H1 (cell line): ENCODE measurements at regions not wholly inside any gene's neighbourhood (a gene's known extent, or its start where the extent isn't known, plus 50 kb on each side); places are given as distances from the start of the nearest gene placed in this dataset.

ENCODE experiments used
- CTCF ChIA-PET: fragments of 300-600 bp; sonication (Branson Sonifier 250); formaldehyde crosslinking; loops from one replicate; lab custom pipeline; 2021; ENCODE audit not compliant: partially characterized antibody; lab: Charles Lee
- POLR2A ChIA-PET: fragments of 300-600 bp; sonication (Branson Sonifier 250); formaldehyde crosslinking; loops from one replicate; lab custom pipeline; 2021; ENCODE audit warnings: inconsistent platforms; ENCODE audit not compliant: partially characterized antibody; lab: Charles Lee
- DNase-seq, 2 experiments: peaks; one replicate each; pipeline versions ENCODE4 v3.0.0 to v3.0.0-alpha.2; 2010 to 2022; ENCODE audit warnings: low spot score in 2 of 2, low read depth in 1 of 2, mixed read lengths in 1 of 2
- FAIRE-seq: peaks from 2 replicates; lab custom pipeline; 2011; peaks lifted over from hg19 to GRCh38; lab: Jason Lieb, UNC
- H2AFZ ChIP-seq: 2 replicates; pipeline ENCODE4 v1.8.1; 2012; ENCODE audit warnings: low read length, inconsistent platforms
- H2AK5ac ChIP-seq: 2 replicates; pipeline ENCODE4 v1.6.1; 2013; ENCODE audit warnings: low read depth, low read length
- H2BK120ac ChIP-seq: replicated peaks from 2 replicates; pipeline ENCODE3; 2013; ENCODE audit warnings: low read depth, low read length, inconsistent platforms
- H2BK12ac ChIP-seq: 2 replicates; pipeline ENCODE4 v1.6.1; 2013; ENCODE audit warnings: low read depth, low read length
- H2BK15ac ChIP-seq: 2 replicates; pipeline ENCODE4 v1.6.1; 2013; ENCODE audit warnings: low read length
- H2BK20ac ChIP-seq: 2 replicates; pipeline ENCODE4 v1.6.1; 2013; ENCODE audit warnings: low read length
- H2BK5ac ChIP-seq: 2 replicates; pipeline ENCODE4 v1.6.1; 2013; ENCODE audit warnings: low read depth, low read length
- H3K14ac ChIP-seq: 2 replicates; pipeline ENCODE4 v1.6.1; 2013; ENCODE audit warnings: inconsistent platforms; ENCODE audit not compliant: insufficient read length
- H3K18ac ChIP-seq: 2 replicates; pipeline ENCODE4 v1.6.1; 2013; ENCODE audit warnings: low read length; ENCODE audit errors: extremely low read depth
- H3K23ac ChIP-seq: 2 replicates; pipeline ENCODE4 v1.6.1; 2013; ENCODE audit warnings: inconsistent platforms; ENCODE audit not compliant: insufficient read length
- H3K23me2 ChIP-seq: 2 replicates; pipeline ENCODE4 v1.6.1; 2013; ENCODE audit warnings: low read depth, low read length
- H3K27ac ChIP-seq: 2 replicates; pipeline ENCODE4 v1.6.1; 2011; ENCODE audit warnings: low read depth, low read length, inconsistent platforms
- H3K27me3 ChIP-seq, 4 experiments: replicated peaks in 1 of 4; 1 replicate in 1 of 4; 2 replicates in 3 of 4; pipeline versions ENCODE4 v1.6.1 to v1.8.1; 2011 to 2013; ENCODE audit warnings: low read length in 3 of 4, mild to moderate bottlenecking in 3 of 4, inconsistent platforms in 2 of 4, mixed read lengths in 2 of 4, moderate library complexity in 1 of 4; ENCODE audit not compliant: control insufficient read depth in 3 of 4, insufficient read depth in 3 of 4; ENCODE audit errors: extremely low read depth in 1 of 4
- H3K36me3 ChIP-seq, 4 experiments: 2 replicates each; pipeline versions ENCODE4 v1.6.1 to v1.8.1; 2011 to 2013; ENCODE audit warnings: mild to moderate bottlenecking in 4 of 4, low read length in 3 of 4, moderate library complexity in 2 of 4, control low read depth in 1 of 4, inconsistent platforms in 1 of 4; ENCODE audit not compliant: insufficient read depth in 4 of 4, control insufficient read depth in 2 of 4
- H3K4ac ChIP-seq: replicated peaks from 2 replicates; pipeline ENCODE3; 2013; ENCODE audit warnings: low read length, low read depth, mixed read lengths, inconsistent platforms; ENCODE audit not compliant: insufficient read length
- H3K4me1 ChIP-seq, 4 experiments: replicated peaks in 1 of 4; 1 replicate in 1 of 4; 2 replicates in 3 of 4; pipeline versions ENCODE4 v1.6.1 to v1.8.1; 2011 to 2013; ENCODE audit warnings: low read length in 3 of 4, inconsistent platforms in 2 of 4, mixed read lengths in 1 of 4; ENCODE audit not compliant: insufficient read depth in 4 of 4, control insufficient read depth in 3 of 4
- H3K4me2 ChIP-seq, 2 experiments: 2 replicates each; pipeline versions ENCODE4 v1.6.1 to v1.8.1; 2011 to 2013; ENCODE audit warnings: low read depth in 2 of 2, low read length in 2 of 2, control low read depth in 1 of 2, inconsistent platforms in 1 of 2, mild to moderate bottlenecking in 1 of 2; ENCODE audit not compliant: insufficient read depth in 1 of 2
- H3K4me3 ChIP-seq, 4 experiments: fragments of 200-600, 300-600 bp in 1 of 4; sonication (generic), shearing (Covaris generic), sonication (Bioruptor Twin) in 1 of 4; 2 replicates each; pipeline versions ENCODE4 v1.5.1 to v1.8.1; 2011 to 2016; ENCODE audit warnings: low read length in 4 of 4, low read depth in 3 of 4, control low read depth in 2 of 4, inconsistent platforms in 2 of 4, mild to moderate bottlenecking in 2 of 4, mixed read lengths in 1 of 4, moderate library complexity in 1 of 4; ENCODE audit not compliant: insufficient read depth in 2 of 4; ENCODE audit errors: extremely low read depth in 1 of 4
- H3K56ac ChIP-seq: replicated peaks from 2 replicates; pipeline ENCODE3; 2013; ENCODE audit warnings: low read depth, mild to moderate bottlenecking, mixed read lengths, low read length, inconsistent platforms; ENCODE audit not compliant: insufficient read length
- H3K79me1 ChIP-seq: 2 replicates; pipeline ENCODE4 v1.6.1; 2013; ENCODE audit warnings: low read depth, low read length, control low read depth
- H3K79me2 ChIP-seq, 2 experiments: 2 replicates each; pipeline versions ENCODE4 v1.6.1 to v1.8.1; 2012 to 2013; ENCODE audit warnings: low read length in 2 of 2, mild to moderate bottlenecking in 2 of 2, inconsistent platforms in 1 of 2; ENCODE audit not compliant: insufficient read depth in 2 of 2, control insufficient read depth in 1 of 2
- H3K9ac ChIP-seq, 4 experiments: replicated peaks in 1 of 4; 1 replicate in 1 of 4; 2 replicates in 3 of 4; pipeline versions ENCODE4 v1.6.1 to v1.8.1; 2011 to 2013; ENCODE audit warnings: low read depth in 3 of 4, low read length in 3 of 4, control low read depth in 2 of 4, mild to moderate bottlenecking in 2 of 4, moderate library complexity in 2 of 4, inconsistent platforms in 1 of 4; ENCODE audit errors: extremely low read depth in 1 of 4
- H3K9me3 ChIP-seq, 2 experiments: 2 replicates each; pipeline versions ENCODE4 v1.6.1 to v1.8.1; 2012 to 2013; ENCODE audit warnings: mild to moderate bottlenecking in 2 of 2, moderate library complexity in 2 of 2, control low read depth in 1 of 2, inconsistent platforms in 1 of 2, low read depth in 1 of 2, low read length in 1 of 2, mixed read lengths in 1 of 2; ENCODE audit not compliant: insufficient read depth in 2 of 2
- H4K20me1 ChIP-seq, 2 experiments: replicated peaks in 1 of 2; 2 replicates each; pipeline versions ENCODE3 to v1.8.1; 2011 to 2013; ENCODE audit warnings: inconsistent platforms in 2 of 2, low read length in 2 of 2, mild to moderate bottlenecking in 1 of 2; ENCODE audit not compliant: insufficient read depth in 2 of 2, control insufficient read depth in 1 of 2
- H4K5ac ChIP-seq: 2 replicates; pipeline ENCODE4 v1.6.1; 2013; ENCODE audit warnings: low read length, low read depth, mixed read lengths, inconsistent platforms; ENCODE audit not compliant: insufficient read length
- H4K8ac ChIP-seq: 2 replicates; pipeline ENCODE4 v1.8.0; 2013; ENCODE audit warnings: mild to moderate bottlenecking, moderate library complexity, low read length, inconsistent platforms; ENCODE audit not compliant: insufficient read depth; ENCODE audit errors: extremely low read depth
- H4K91ac ChIP-seq: replicated peaks from 2 replicates; pipeline ENCODE3; 2013; ENCODE audit warnings: low read length, mixed read lengths, inconsistent platforms; ENCODE audit not compliant: insufficient read length
- CHD7 ChIP-seq: fragments of 300-600 bp; sonication (generic); IDR thresholded peaks from 2 replicates; pipeline ENCODE4 v1.7.1; 2012; ENCODE audit warnings: low read length, moderate library complexity, mild to moderate bottlenecking, inconsistent platforms; ENCODE audit not compliant: insufficient replicate concordance
- WGBS, 2 experiments: shearing (Covaris generic) in 1 of 2; methylation state at CpG; one replicate each; pipeline versions ENCODE4 v1.1.6 to v1.1.7; 2013 to 2015; ENCODE audit warnings: low lambda C conversion rate in 2 of 2, mixed read lengths in 2 of 2, inconsistent platforms in 1 of 2, low coverage in 1 of 2, missing lambda C conversion rate in 1 of 2; ENCODE audit not compliant: insufficient replicate concordance in 2 of 2, insufficient coverage in 1 of 2, insufficient read length in 1 of 2; ENCODE audit errors: extremely low coverage in 1 of 2, missing lambda C conversion rate in 1 of 2; 5-methylcytosine and 5-hydroxymethylcytosine counted together

GRCh38 chr7:41855798-41856197 is 152.9 kb upstream of the INHBA start:
- H2BK20ac ChIP-seq = no peak overlapping the region
- H2BK15ac ChIP-seq = no peak overlapping the region
- no peaks in the 10 kb centered on the region for H3K79me2 ChIP-seq
- no peaks in the 10 kb centered on the region for H3K36me3 ChIP-seq
- H3K79me1 ChIP-seq = no peaks in the 10 kb centered on the region
- no peak overlapping the region for H4K91ac ChIP-seq
- H3K23ac ChIP-seq = no peak overlapping the region
- no peak overlapping the region for H2AK5ac ChIP-seq
- H3K27ac ChIP-seq = no peak overlapping the region
- H3K4me3 ChIP-seq = no peak overlapping the region
- no peak overlapping the region for H2BK120ac ChIP-seq
- H3K4me1 ChIP-seq = no peaks in the 10 kb centered on the region
- POLR2A ChIA-PET = no interaction called here
- no peak overlapping the region for H4K5ac ChIP-seq
- H2AFZ ChIP-seq = no peak overlapping the region
- no peaks in the 10 kb centered on the region for H4K20me1 ChIP-seq
- DNase-seq = no peak
- CTCF ChIA-PET = interaction anchor here (1.2 kb wide), 1 partner anchor 27 kb away, joined by 3 read pairs; no protein-coding TSS in a partner anchor
- H3K4me2 ChIP-seq = no peak overlapping the region
- no peak overlapping the region for H4K8ac ChIP-seq
- 100% methylated on average over 1 of the region's 1 CpG; no CpG with 5 or more reads in 1 of the 2 experiments for WGBS, 2 experiments
- H3K18ac ChIP-seq = no peak overlapping the region
- no peak overlapping the region for H3K56ac ChIP-seq
- no peak for FAIRE-seq
- H3K9ac ChIP-seq = no peak overlapping the region
- no peak overlapping the region for H3K4ac ChIP-seq
- H2BK12ac ChIP-seq = no peak overlapping the region
- H3K9me3 ChIP-seq = no peaks in the 10 kb centered on the region
- no peak overlapping the region for H3K14ac ChIP-seq
- no peaks in the 10 kb centered on the region for H3K27me3 ChIP-seq
- H2BK5ac ChIP-seq = no peak overlapping the region
- H3K23me2 ChIP-seq = no peaks in the 10 kb centered on the region
- no peak for TF ChIP-seq CHD7
